Breast epithelium (tissue), 3 donors: ENCODE measurements at regions not wholly inside any gene's neighbourhood (a gene's known extent, or its start where the extent isn't known, plus 50 kb on each side); places are given as distances from the start of the nearest gene placed in this dataset.

Source experiments
- POLR2A ChIP-seq: fragments of 450-650 bp; IDR thresholded peaks from one replicate; pipeline ENCODE4 v1.6.1; 2016; ENCODE audit warnings: antibody characterized with exemption, mild to moderate bottlenecking, moderate library complexity
- POLR2AphosphoS5 ChIP-seq, 3 donors: sonication (generic); formaldehyde crosslinking; IDR thresholded peaks; one replicate each; pipeline ENCODE4 v1.6.1; 2017; ENCODE audit warnings: antibody characterized with exemption in 3 of 3
- TF ChIP-seq, protein P1 (sequence below), 3 donors: fragments of 450-650 bp; IDR thresholded peaks; one replicate each; pipeline ENCODE4 v1.5.1; 2016 to 2017; ENCODE audit warnings: antibody characterized with exemption in 3 of 3, mild to moderate bottlenecking in 3 of 3, moderate library complexity in 3 of 3

DNA sequence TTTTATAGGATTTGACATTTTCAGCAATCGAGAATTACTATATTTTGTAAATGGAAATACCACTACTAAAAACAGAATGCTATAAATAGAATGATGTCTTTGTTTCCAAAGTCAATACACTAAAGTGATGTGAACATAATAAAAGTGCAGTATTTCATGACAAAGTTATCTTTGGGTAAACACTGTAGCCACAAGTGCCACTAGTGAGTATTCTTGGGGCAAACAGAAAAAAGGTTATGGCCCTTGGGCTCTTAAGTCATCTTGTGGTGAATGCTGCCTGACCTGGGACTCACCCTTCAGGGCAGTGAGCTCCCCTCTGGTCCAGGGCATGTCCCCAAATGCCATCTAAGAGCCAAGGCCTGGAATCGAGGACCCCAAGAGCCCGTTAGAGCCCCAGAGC is 99.2 kb upstream of the KYNU start:
- TF ChIP-seq, protein P1, sequence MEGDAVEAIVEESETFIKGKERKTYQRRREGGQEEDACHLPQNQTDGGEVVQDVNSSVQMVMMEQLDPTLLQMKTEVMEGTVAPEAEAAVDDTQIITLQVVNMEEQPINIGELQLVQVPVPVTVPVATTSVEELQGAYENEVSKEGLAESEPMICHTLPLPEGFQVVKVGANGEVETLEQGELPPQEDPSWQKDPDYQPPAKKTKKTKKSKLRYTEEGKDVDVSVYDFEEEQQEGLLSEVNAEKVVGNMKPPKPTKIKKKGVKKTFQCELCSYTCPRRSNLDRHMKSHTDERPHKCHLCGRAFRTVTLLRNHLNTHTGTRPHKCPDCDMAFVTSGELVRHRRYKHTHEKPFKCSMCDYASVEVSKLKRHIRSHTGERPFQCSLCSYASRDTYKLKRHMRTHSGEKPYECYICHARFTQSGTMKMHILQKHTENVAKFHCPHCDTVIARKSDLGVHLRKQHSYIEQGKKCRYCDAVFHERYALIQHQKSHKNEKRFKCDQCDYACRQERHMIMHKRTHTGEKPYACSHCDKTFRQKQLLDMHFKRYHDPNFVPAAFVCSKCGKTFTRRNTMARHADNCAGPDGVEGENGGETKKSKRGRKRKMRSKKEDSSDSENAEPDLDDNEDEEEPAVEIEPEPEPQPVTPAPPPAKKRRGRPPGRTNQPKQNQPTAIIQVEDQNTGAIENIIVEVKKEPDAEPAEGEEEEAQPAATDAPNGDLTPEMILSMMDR (IDR thresholded peaks at IDR 0.05), result no peak
- no peak for TF ChIP-seq POLR2AphosphoS5 (IDR thresholded peaks at IDR 0.05)
- TF ChIP-seq POLR2A, result no peak
